ENCODE measurements at regions not wholly inside any gene's neighbourhood (a gene's known extent, or its start where the extent isn't known, plus 50 kb on each side); places are given as distances from the start of the nearest gene placed in this dataset.

GRCh38 chr5:52703321-52703720 lies 84.4 kb upstream of the ITGA1 start:
- Histone ChIP-seq H3K79me2 (ENCODE audit: control insufficient read depth, insufficient read depth, low read length) (no peaks in the 10 kb centered on the region), H3K4me3 (no peak overlapping the region), H3K27me3 (replicated peaks in 1 of 2; ENCODE audit: control insufficient read depth in 2 of 2, insufficient read depth in 2 of 2, low read length in 1 of 2) (peaks cover 0 to 1% of the 10 kb centered on the region in 2 experiments; a peak in 1 of 4 replicates), H3K36me3 (ENCODE audit: control insufficient read depth in 2 of 2, insufficient read depth in 2 of 2, low read length in 1 of 2) (no peaks in the 10 kb centered on the region), H3K4me1 (ENCODE audit: control insufficient read depth, insufficient read depth, low read length) (no peaks in the 10 kb centered on the region), H4K20me1 (ENCODE audit: control insufficient read depth, insufficient read depth) (no peaks in the 10 kb centered on the region), H3K27ac (ENCODE audit: control insufficient read depth, insufficient read depth) (no peak overlapping the region), H3K9me3 (replicated peaks; ENCODE audit: control insufficient read depth, insufficient read depth, low read length) (no peaks in the 10 kb centered on the region), H3K9ac (ENCODE audit: control insufficient read depth, insufficient read depth, low read length) (no peak overlapping the region), H2AFZ (ENCODE audit: control insufficient read depth, low read depth, low read length) (no peak overlapping the region), H3K4me2 (ENCODE audit: control insufficient read depth, insufficient read depth) (no peak overlapping the region)
- ChIA-PET CTCF (no interaction called here), SMC1A (ENCODE audit: uncharacterized antibody, unreplicated experiment) (no interaction called here), RAD21 (ENCODE audit: unreplicated experiment) (no interaction called here), POLR2A (no interaction called here)
- in situ Hi-C loops (cut with MboI) (no loop called here), intact Hi-C loops (cut with micrococcal nuclease; ENCODE audit: unreplicated experiment) (no loop called here)
- TF ChIP-seq MTA3 (IDR thresholded peaks at IDR 0.05; ENCODE audit: borderline replicate concordance, low read length) (no peak), ZNF384 (IDR thresholded peaks at IDR 0.05; ENCODE audit: borderline replicate concordance, low read depth, low read length) (no peak), SMAD5 (IDR thresholded peaks at IDR 0.05; ENCODE audit: low read depth) (no peak), RAD21 (IDR thresholded peaks at IDR 0.05; ENCODE audit: insufficient read depth, low read depth, low read length) (no peak), TARDBP (IDR thresholded peaks at IDR 0.05; ENCODE audit: borderline replicate concordance) (no peak)
- no TSS peak for BruUV-seq (replicated peaks)
- ATAC-seq (no peak), DNase-seq (ENCODE audit: low read depth, low spot score) (no peak), FAIRE-seq (no peak)

GRCh38 chr5:52705720-52706119 lies 82.0 kb upstream of the ITGA1 start:
- CTCF ChIA-PET: no interaction called here
- POLR2A ChIA-PET: no interaction called here
- in situ Hi-C loops (cut with MboI): no loop called here
- TF ChIP-seq ZSCAN29 (IDR thresholded peaks at IDR 0.05) (no peak), BCL3 (IDR thresholded peaks at IDR 0.05; ENCODE audit: borderline replicate concordance, insufficient read depth, low read depth, low read length, poor library complexity, severe bottlenecking) (no peak), POLR2AphosphoS2 (IDR thresholded peaks at IDR 0.05; ENCODE audit: low read depth, low read length) (no peak), KLF5 (IDR thresholded peaks at IDR 0.05; ENCODE audit: partially characterized antibody) (no peak), ETV6 (conservative IDR thresholded peaks at IDR 0.05 in 1 of 2, IDR thresholded peaks at IDR 0.05 in 1 of 2; ENCODE audit: borderline replicate concordance in 1 of 2, low read depth in 1 of 2) (no peak), MAX (IDR thresholded peaks at IDR 0.05; ENCODE audit: low read depth, low read length) (no peak), ATF3 (IDR thresholded peaks at IDR 0.05; ENCODE audit: borderline replicate concordance, extremely low read depth, low read depth, low read length) (no peak)
- TF ChIP-seq, protein P1, sequence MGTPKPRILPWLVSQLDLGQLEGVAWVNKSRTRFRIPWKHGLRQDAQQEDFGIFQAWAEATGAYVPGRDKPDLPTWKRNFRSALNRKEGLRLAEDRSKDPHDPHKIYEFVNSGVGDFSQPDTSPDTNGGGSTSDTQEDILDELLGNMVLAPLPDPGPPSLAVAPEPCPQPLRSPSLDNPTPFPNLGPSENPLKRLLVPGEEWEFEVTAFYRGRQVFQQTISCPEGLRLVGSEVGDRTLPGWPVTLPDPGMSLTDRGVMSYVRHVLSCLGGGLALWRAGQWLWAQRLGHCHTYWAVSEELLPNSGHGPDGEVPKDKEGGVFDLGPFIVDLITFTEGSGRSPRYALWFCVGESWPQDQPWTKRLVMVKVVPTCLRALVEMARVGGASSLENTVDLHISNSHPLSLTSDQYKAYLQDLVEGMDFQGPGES (IDR thresholded peaks at IDR 0.05): no peak

More at GRCh38 chr5:52705720-52706119, 82.0 kb upstream of the ITGA1 start:
- SMC1A ChIA-PET (ENCODE audit: uncharacterized antibody, unreplicated experiment): no interaction called here
- H3K27ac ChIP-seq (ENCODE audit: control insufficient read depth, insufficient read depth): no peak overlapping the region
- no TSS peak for BruUV-seq (replicated peaks)
- no peaks in the 10 kb centered on the region for H3K79me2 ChIP-seq (ENCODE audit: control insufficient read depth, insufficient read depth, low read length)
- RAD21 ChIA-PET (ENCODE audit: unreplicated experiment): no interaction called here
- no peaks in the 10 kb centered on the region for H3K36me3 ChIP-seq (ENCODE audit: control insufficient read depth in 2 of 2, insufficient read depth in 2 of 2, low read length in 1 of 2)
- H3K4me1 ChIP-seq (ENCODE audit: control insufficient read depth, insufficient read depth, low read length): no peaks in the 10 kb centered on the region
- H3K9me3 ChIP-seq (replicated peaks; ENCODE audit: control insufficient read depth, insufficient read depth, low read length): no peaks in the 10 kb centered on the region
- H3K9ac ChIP-seq (ENCODE audit: control insufficient read depth, insufficient read depth, low read length): no peak overlapping the region
- peaks cover 0 to 1% of the 10 kb centered on the region in 2 experiments; a peak in 1 of 4 replicates for H3K27me3 ChIP-seq (replicated peaks in 1 of 2; ENCODE audit: control insufficient read depth in 2 of 2, insufficient read depth in 2 of 2, low read length in 1 of 2)
- FAIRE-seq: no peak
- no peak for ATAC-seq
- H2AFZ ChIP-seq (ENCODE audit: control insufficient read depth, low read depth, low read length): no peak overlapping the region
- intact Hi-C loops (cut with micrococcal nuclease; ENCODE audit: unreplicated experiment): no loop called here
- DNase-seq (ENCODE audit: low read depth, low spot score): no peak
- no peaks in the 10 kb centered on the region for H4K20me1 ChIP-seq (ENCODE audit: control insufficient read depth, insufficient read depth)
- H3K4me3 ChIP-seq: no peak overlapping the region
- no peak overlapping the region for H3K4me2 ChIP-seq (ENCODE audit: control insufficient read depth, insufficient read depth)
